BE2C (cell line): ENCODE measurements at regions not wholly inside any gene's neighbourhood (a gene's known extent, or its start where the extent isn't known, plus 50 kb on each side); places are given as distances from the start of the nearest gene placed in this dataset.

Source experiments
- DNase-seq: peaks from one replicate; pipeline ENCODE4 v3.0.0-alpha.2; 2020
- H3K27me3 ChIP-seq: fragments of 250-450 bp; sonication (Bioruptor Pico); 2 replicates; pipeline ENCODE4 v1.5.1; 2020; ENCODE audit warnings: mild to moderate bottlenecking
- H3K36me3 ChIP-seq: fragments of 250-450 bp; sonication (Bioruptor Pico); 2 replicates; pipeline ENCODE4 v1.5.1; 2020; ENCODE audit warnings: mild to moderate bottlenecking
- H3K4me1 ChIP-seq: fragments of 250-450 bp; sonication (Bioruptor Pico); 2 replicates; pipeline ENCODE4 v1.5.1; 2020
- H3K4me3 ChIP-seq: 2 replicates; pipeline ENCODE4 v1.5.1; 2011; ENCODE audit warnings: low read depth, low read length
- H3K9me3 ChIP-seq: fragments of 250-450 bp; sonication (Bioruptor Pico); 2 replicates; pipeline ENCODE4 v1.5.1; 2020
- CTCF ChIP-seq: IDR thresholded peaks from 2 replicates; pipeline ENCODE4 v1.5.1; 2012; ENCODE audit warnings: mild to moderate bottlenecking, low read depth, low read length

- H3K4me3 ChIP-seq = no peak overlapping the region
- H3K27me3 ChIP-seq = peaks cover 48% of the 10 kb centered on the region
- no peaks in the 10 kb centered on the region for H3K4me1 ChIP-seq
- H3K9me3 ChIP-seq = no peaks in the 10 kb centered on the region
- H3K36me3 ChIP-seq = no peaks in the 10 kb centered on the region
- no peak for TF ChIP-seq CTCF
- no peak for DNase-seq
Measured at GRCh38 chr6:137334884-137335283, 115.7 kb upstream of the IFNGR1 start.

GRCh38 chr6:137334094-137334493 is 114.9 kb upstream of the IFNGR1 start:
- Histone ChIP-seq H3K4me3 (no peak overlapping the region), H3K4me1 (no peaks in the 10 kb centered on the region), H3K36me3 (no peaks in the 10 kb centered on the region), H3K27me3 (peaks cover 48% of the 10 kb centered on the region), H3K9me3 (no peaks in the 10 kb centered on the region)
- DNase-seq = no peak
- TF ChIP-seq CTCF = no peak

- Histone ChIP-seq H3K4me1 (no peaks in the 10 kb centered on the region), H3K27me3 (peaks cover 46% of the 10 kb centered on the region), H3K9me3 (no peaks in the 10 kb centered on the region), H3K4me3 (no peak overlapping the region), H3K36me3 (no peaks in the 10 kb centered on the region)
- no peak for DNase-seq
- no peak for TF ChIP-seq CTCF
Measured at GRCh38 chr6:137332637-137333280, 113.6 kb upstream of the IFNGR1 start.

- H3K4me3 ChIP-seq = no peak overlapping the region
- TF ChIP-seq CTCF = no peak
- H3K27me3 ChIP-seq = no peaks in the 10 kb centered on the region; the same call in 1 of the 2 replicates
- no peaks in the 10 kb centered on the region for H3K9me3 ChIP-seq
- H3K36me3 ChIP-seq = no peaks in the 10 kb centered on the region
- no peak for DNase-seq
- no peaks in the 10 kb centered on the region for H3K4me1 ChIP-seq
Measured at GRCh38 chr6:137323860-137324259, 104.7 kb upstream of the IFNGR1 start.

- no peaks in the 10 kb centered on the region for H3K4me1 ChIP-seq
- no peak for TF ChIP-seq CTCF
- H3K4me3 ChIP-seq = no peak overlapping the region
- DNase-seq = no peak
- H3K27me3 ChIP-seq = no peaks in the 10 kb centered on the region; the same call in 1 of the 2 replicates
- H3K9me3 ChIP-seq = no peaks in the 10 kb centered on the region
- no peaks in the 10 kb centered on the region for H3K36me3 ChIP-seq
Measured at GRCh38 chr6:137320271-137320670, 101.1 kb upstream of the IFNGR1 start.

GRCh38 chr6:137316626-137317025 is 97.4 kb upstream of the IFNGR1 start:
- Histone ChIP-seq H3K9me3 (no peaks in the 10 kb centered on the region), H3K36me3 (no peaks in the 10 kb centered on the region), H3K27me3 (no peaks in the 10 kb centered on the region; the same call in 1 of the 2 replicates), H3K4me3 (no peak overlapping the region), H3K4me1 (peaks cover 7% of the 10 kb centered on the region; the same call in 1 of the 2 replicates)
- DNase-seq = no peak
- TF ChIP-seq CTCF = no peak
